HepG2 (cell line): ENCODE measurements at regions not wholly inside any gene's neighbourhood (a gene's known extent, or its start where the extent isn't known, plus 50 kb on each side); places are given as distances from the start of the nearest gene placed in this dataset.

Experiments
- AKAP8 ChIP-seq: sonication (generic); formaldehyde crosslinking; IDR thresholded peaks from 2 replicates; pipeline ENCODE4 v1.5.1; 2020; ENCODE audit warnings: mild to moderate bottlenecking, missing genetic modification reagents
- BHLHE40 ChIP-seq: IDR thresholded peaks from 2 replicates; pipeline ENCODE4 v1.6.1; 2011; ENCODE audit warnings: low read length, improper control_type of control experiment
- CEBPG ChIP-seq: IDR thresholded peaks from 2 replicates; pipeline ENCODE4 v1.6.1; 2016
- NR2F2 ChIP-seq: IDR thresholded peaks from 2 replicates; pipeline ENCODE4 v1.6.1; 2012; ENCODE audit warnings: low read depth, inconsistent platforms, borderline replicate concordance
- POLR2A ChIP-seq, 2 experiments: IDR thresholded peaks; 2 replicates each; pipeline ENCODE4 v1.6.1; 2011; ENCODE audit warnings: low read depth in 2 of 2, low read length in 2 of 2, mild to moderate bottlenecking in 1 of 2, moderate library complexity in 1 of 2; ENCODE audit not compliant: insufficient read depth in 1 of 2
- RORA ChIP-seq: sonication (generic); formaldehyde crosslinking; IDR thresholded peaks from 2 replicates; pipeline ENCODE4 v1.5.0; 2020; ENCODE audit warnings: mild to moderate bottlenecking, missing genetic modification reagents, moderate library complexity
- SP2 ChIP-seq: sonication (generic); formaldehyde crosslinking; IDR thresholded peaks from 2 replicates; pipeline ENCODE4 v1.5.1; 2020; ENCODE audit warnings: mild to moderate bottlenecking, missing genetic modification reagents
- SP5 ChIP-seq: IDR thresholded peaks from 2 replicates; pipeline ENCODE4 v1.6.1; 2016; ENCODE audit warnings: low read depth, borderline replicate concordance

- TF ChIP-seq POLR2A (IDR thresholded peaks at IDR 0.05; ENCODE audit: insufficient read depth in 1 of 2, low read depth in 2 of 2, low read length in 2 of 2) (no peak), SP5 (CRISPR knock-in tag) (no peak), NR2F2 (no peak), BHLHE40 (no peak), CEBPG (no peak), AKAP8 (CRISPR knock-in tag) (no peak), RORA (CRISPR knock-in tag) (no peak), SP2 (CRISPR knock-in tag) (no peak)
Measured at GRCh38 chrX:43316146-43316545, 340.0 kb upstream of the MAOA start.
